ENCODE measurements at regions not wholly inside any gene's neighbourhood (a gene's known extent, or its start where the extent isn't known, plus 50 kb on each side); places are given as distances from the start of the nearest gene placed in this dataset.

DNA sequence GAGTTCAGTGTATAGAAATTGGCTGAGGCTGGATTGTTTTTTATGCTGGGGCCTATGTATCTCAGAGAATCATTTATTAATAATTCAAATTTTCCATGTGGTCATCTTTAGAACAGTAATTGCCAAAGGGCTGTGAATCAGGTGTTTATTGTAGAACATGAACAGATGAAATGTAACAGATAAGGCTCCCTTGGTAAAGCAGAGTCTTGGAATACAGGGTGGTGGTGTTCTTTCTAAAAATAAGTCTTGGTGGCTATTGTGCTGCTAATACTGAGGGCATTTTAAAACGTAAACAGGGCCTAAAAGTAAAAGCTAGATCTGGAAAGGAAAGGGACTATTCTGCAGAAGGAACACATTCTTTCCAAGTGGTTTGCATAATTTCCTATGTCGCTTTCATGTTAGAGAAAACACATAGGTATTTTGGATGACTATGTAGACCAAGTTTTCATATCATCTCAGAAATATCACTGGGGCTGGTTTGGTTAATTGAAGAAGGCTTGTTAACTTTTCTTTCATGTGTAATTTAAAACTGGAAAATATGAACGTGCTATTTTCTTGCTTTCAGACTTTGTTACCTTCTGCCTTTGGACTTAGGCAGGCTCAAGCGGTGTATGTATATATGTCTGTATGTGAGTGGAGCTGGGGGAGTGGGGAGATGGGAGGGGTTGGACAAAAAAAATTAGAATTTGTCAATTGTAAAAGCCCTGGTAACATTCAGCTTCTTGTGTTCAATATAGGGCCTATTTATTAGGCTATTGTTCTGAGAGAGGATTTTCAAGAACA is 119.9 kb upstream of the ANKRD55 start:
- H3K9me3 ChIP-seq (ENCODE audit: insufficient read depth, low read length), result no peaks in the 10 kb centered on the region
- no peaks in the 10 kb centered on the region for H3K4me1 ChIP-seq (ENCODE audit: insufficient read depth, insufficient read length)
- DNase-seq (ENCODE audit: low read depth, low spot score), result no peak
- no peak for TF ChIP-seq ZNF274 (IDR thresholded peaks at IDR 0.05; ENCODE audit: low read depth, low read length)
- no peak for TF ChIP-seq SUZ12 (IDR thresholded peaks at IDR 0.05; ENCODE audit: extremely low read depth, insufficient read depth, insufficient read length)
- TF ChIP-seq YY1 (IDR thresholded peaks at IDR 0.05; ENCODE audit: insufficient read depth, insufficient read length), result no peak
- no peaks in the 10 kb centered on the region for H3K36me3 ChIP-seq (ENCODE audit: insufficient read depth, insufficient read length, low read length)
- no peak overlapping the region for H3K9ac ChIP-seq (ENCODE audit: insufficient read length, low read depth)
- no peaks in the 10 kb centered on the region for H3K27me3 ChIP-seq (ENCODE audit: insufficient read depth, insufficient read length)
- H3K4me3 ChIP-seq (ENCODE audit: insufficient read length, low read depth), result no peak overlapping the region

DNA sequence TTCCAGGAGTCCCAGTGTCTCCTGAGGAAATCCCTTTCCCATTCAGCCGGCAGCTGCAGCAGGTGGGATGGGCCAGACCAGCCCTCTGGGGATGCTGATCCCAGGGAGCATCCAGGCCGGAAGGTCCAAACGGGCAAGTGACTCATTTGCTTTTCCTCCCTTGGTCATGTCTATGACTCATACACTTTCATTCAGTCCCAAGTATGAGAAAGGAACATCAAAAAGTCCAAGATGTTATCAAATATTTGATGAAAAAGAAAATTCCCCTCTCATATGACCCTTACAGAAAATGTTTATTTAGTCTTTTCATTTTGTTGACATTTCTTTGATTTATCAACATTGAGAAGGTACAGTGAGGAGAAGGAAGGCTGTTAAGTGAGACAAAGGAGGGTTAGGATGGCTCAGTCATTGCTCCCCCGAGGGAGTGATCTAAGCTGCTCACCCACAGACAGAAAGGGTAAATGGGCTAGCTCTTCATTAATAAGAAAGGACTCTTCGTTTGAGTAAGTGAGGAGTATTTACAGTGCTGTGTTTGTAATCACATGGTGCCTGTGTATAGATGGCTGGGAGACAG is 117.6 kb upstream of the ANKRD55 start:
- H3K36me3 ChIP-seq (ENCODE audit: insufficient read depth, insufficient read length, low read length), result no peaks in the 10 kb centered on the region
- no peaks in the 10 kb centered on the region for H3K4me1 ChIP-seq (ENCODE audit: insufficient read depth, insufficient read length)
- peaks cover 3% of the 10 kb centered on the region; the same call in 1 of the 2 replicates for H3K9me3 ChIP-seq (ENCODE audit: insufficient read depth, low read length)
- H3K4me3 ChIP-seq (ENCODE audit: insufficient read length, low read depth), result no peak overlapping the region
- H3K9ac ChIP-seq (ENCODE audit: insufficient read length, low read depth), result no peak overlapping the region
- TF ChIP-seq SUZ12 (IDR thresholded peaks at IDR 0.05; ENCODE audit: extremely low read depth, insufficient read depth, insufficient read length) (no peak), ZNF274 (IDR thresholded peaks at IDR 0.05; ENCODE audit: low read depth, low read length) (no peak), YY1 (IDR thresholded peaks at IDR 0.05; ENCODE audit: insufficient read depth, insufficient read length) (no peak)
- peak; percentile 16 for DNase-seq (ENCODE audit: low read depth, low spot score)
- H3K27me3 ChIP-seq (ENCODE audit: insufficient read depth, insufficient read length), result no peaks in the 10 kb centered on the region

DNA sequence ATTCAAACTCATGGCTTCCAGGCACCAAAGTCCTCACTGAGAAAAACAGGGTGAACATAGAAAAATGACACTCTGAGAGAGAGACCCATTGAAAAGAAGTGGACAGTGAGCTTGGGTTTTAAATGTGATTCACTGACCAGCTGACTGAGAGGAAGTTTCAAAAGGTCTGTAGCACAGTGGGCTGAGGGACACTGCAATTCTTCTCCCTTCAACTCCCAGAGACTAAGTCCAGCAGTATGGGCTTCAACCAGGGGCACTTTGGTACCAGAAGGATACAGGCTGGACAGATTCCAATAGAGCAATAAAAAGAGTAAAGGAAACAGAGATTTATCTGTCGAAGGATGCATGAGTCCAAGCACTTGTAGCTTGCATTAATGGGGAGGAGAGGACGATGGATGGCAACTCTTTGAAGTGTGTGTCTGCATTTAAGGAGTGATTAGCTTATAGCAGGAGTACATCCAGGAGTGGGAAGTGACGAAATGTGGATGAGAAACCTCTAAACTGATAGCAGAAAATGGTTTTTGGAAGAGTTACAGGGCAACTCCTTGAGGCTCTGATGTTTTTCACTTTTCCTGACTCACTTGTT is 117.0 kb upstream of the ANKRD55 start:
- Histone ChIP-seq H3K4me1 (ENCODE audit: insufficient read depth, insufficient read length) (no peaks in the 10 kb centered on the region), H3K4me3 (ENCODE audit: insufficient read length, low read depth) (no peak overlapping the region), H3K27me3 (ENCODE audit: insufficient read depth, insufficient read length) (no peaks in the 10 kb centered on the region), H3K9me3 (ENCODE audit: insufficient read depth, low read length) (peaks cover 3% of the 10 kb centered on the region; the same call in 1 of the 2 replicates), H3K36me3 (ENCODE audit: insufficient read depth, insufficient read length, low read length) (no peaks in the 10 kb centered on the region), H3K9ac (ENCODE audit: insufficient read length, low read depth) (no peak overlapping the region)
- TF ChIP-seq SUZ12 (IDR thresholded peaks at IDR 0.05; ENCODE audit: extremely low read depth, insufficient read depth, insufficient read length) (no peak), YY1 (IDR thresholded peaks at IDR 0.05; ENCODE audit: insufficient read depth, insufficient read length) (no peak), ZNF274 (IDR thresholded peaks at IDR 0.05; ENCODE audit: low read depth, low read length) (no peak)
- no peak for DNase-seq (ENCODE audit: low read depth, low spot score)

DNA sequence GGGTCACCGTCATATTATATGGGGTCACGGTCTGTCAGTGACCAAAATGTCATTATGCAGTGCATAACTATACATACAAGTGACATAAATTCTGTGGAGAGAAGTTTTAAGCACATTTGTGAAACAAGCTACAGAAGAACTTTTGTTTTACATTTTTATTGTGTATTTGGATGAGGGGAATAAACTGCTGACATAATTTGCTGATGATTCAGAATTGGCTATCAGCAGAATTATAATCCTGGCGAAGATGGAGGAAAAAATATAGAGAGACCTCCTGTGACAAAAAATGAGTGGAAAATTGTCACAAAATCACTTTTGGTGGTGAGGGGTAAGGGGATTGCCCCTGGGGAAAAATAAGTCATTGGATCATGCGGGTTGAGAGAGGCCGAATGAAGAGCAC is 116.3 kb upstream of the ANKRD55 start:
- Histone ChIP-seq H3K4me1 (ENCODE audit: insufficient read depth, insufficient read length) (no peaks in the 10 kb centered on the region), H3K9me3 (ENCODE audit: insufficient read depth, low read length) (peaks cover 3% of the 10 kb centered on the region; the same call in 1 of the 2 replicates)

DNA sequence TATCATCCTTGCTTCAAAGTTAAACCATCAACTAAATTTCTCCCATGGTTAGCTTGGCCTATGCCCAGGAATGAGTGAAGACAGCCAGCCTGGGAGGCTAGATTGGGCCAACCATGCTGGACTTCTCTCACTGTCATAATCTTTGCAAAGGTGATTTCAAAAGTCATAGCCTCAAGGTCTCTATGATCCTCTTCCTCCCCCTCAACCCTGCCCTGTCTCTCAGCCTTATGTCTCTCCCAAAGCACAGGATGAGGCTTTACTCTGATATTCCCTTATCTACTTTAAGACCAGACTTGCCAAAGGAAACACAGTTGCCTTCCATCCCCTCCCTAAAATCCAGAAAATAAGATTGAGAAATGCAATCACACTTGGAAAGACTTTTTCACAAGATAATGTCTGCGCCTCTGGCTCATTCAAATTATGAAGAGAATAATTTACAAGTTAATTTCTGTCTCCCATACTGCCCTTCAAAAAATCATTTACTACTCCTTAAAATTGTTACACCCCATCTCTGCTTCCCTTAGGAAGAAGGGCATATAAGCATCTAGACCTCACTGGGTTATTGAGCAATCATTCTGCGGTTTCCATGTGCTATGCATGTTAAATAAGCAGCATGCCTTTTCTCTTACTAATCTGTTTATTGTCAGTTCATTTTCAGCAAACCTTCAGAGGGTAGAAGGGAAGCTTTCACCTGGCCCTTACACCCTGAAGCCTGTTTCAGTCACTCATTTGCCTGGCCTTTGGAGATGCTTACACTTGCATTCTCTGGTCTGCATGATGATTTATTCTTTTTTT is 113.8 kb upstream of the ANKRD55 start:
- H3K27me3 ChIP-seq (ENCODE audit: insufficient read depth, insufficient read length), result no peaks in the 10 kb centered on the region
- TF ChIP-seq ZNF274 (IDR thresholded peaks at IDR 0.05; ENCODE audit: low read depth, low read length), result no peak
- TF ChIP-seq SUZ12 (IDR thresholded peaks at IDR 0.05; ENCODE audit: extremely low read depth, insufficient read depth, insufficient read length), result no peak
- TF ChIP-seq YY1 (IDR thresholded peaks at IDR 0.05; ENCODE audit: insufficient read depth, insufficient read length), result no peak
- H3K36me3 ChIP-seq (ENCODE audit: insufficient read depth, insufficient read length, low read length), result no peaks in the 10 kb centered on the region
- no peak overlapping the region for H3K4me3 ChIP-seq (ENCODE audit: insufficient read length, low read depth)
- no peaks in the 10 kb centered on the region for H3K4me1 ChIP-seq (ENCODE audit: insufficient read depth, insufficient read length)
- DNase-seq (ENCODE audit: low read depth, low spot score), result no peak
- peaks cover 3% of the 10 kb centered on the region; the same call in 1 of the 2 replicates for H3K9me3 ChIP-seq (ENCODE audit: insufficient read depth, low read length)
- H3K9ac ChIP-seq (ENCODE audit: insufficient read length, low read depth), result no peak overlapping the region

More for the DNA sequence above, 116.3 kb upstream of the ANKRD55 start:
- no peak for DNase-seq (ENCODE audit: low read depth, low spot score)
- no peak for TF ChIP-seq SUZ12 (IDR thresholded peaks at IDR 0.05; ENCODE audit: extremely low read depth, insufficient read depth, insufficient read length)
- TF ChIP-seq YY1 (IDR thresholded peaks at IDR 0.05; ENCODE audit: insufficient read depth, insufficient read length), result no peak
- TF ChIP-seq ZNF274 (IDR thresholded peaks at IDR 0.05; ENCODE audit: low read depth, low read length), result no peak
- Histone ChIP-seq H3K9ac (ENCODE audit: insufficient read length, low read depth) (no peak overlapping the region), H3K36me3 (ENCODE audit: insufficient read depth, insufficient read length, low read length) (no peaks in the 10 kb centered on the region), H3K4me3 (ENCODE audit: insufficient read length, low read depth) (no peak overlapping the region), H3K27me3 (ENCODE audit: insufficient read depth, insufficient read length) (no peaks in the 10 kb centered on the region)

DNA sequence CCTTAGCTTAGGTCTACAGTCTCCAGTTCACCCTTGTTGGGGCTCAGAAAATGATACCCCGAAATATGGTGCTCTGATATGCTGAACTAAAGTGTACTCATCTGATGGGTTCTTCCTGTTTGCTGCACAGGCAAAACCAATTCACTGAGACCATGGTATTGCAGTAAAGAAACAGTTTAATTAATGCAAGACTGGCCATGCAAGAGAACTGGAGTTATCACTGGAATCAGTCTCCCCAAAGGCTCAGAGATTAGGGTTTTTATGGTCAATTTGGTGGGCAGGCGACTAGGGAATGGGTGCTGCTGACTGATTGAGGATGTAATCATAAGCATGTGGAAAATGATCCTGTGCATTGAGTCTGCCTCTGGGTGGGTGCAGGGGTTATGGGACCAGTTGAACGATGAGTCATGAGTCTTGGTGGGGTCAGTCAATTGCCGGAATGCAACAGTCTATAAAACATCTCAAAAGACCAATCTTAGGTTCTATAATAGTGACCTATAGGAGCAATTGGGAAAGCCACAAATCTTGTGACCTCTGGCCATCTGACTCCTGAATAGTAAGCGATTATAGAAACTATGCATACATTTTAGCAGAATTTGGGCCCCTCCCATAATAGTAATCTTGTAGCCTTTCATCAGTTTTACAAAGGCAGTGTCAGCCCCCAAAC is 113.0 kb upstream of the ANKRD55 start:
- no peak for TF ChIP-seq YY1 (IDR thresholded peaks at IDR 0.05; ENCODE audit: insufficient read depth, insufficient read length)
- TF ChIP-seq ZNF274 (IDR thresholded peaks at IDR 0.05; ENCODE audit: low read depth, low read length), result no peak
- no peak for TF ChIP-seq SUZ12 (IDR thresholded peaks at IDR 0.05; ENCODE audit: extremely low read depth, insufficient read depth, insufficient read length)
- no peak for DNase-seq (ENCODE audit: low read depth, low spot score)
- Histone ChIP-seq H3K4me1 (ENCODE audit: insufficient read depth, insufficient read length) (no peaks in the 10 kb centered on the region), H3K27me3 (ENCODE audit: insufficient read depth, insufficient read length) (no peaks in the 10 kb centered on the region), H3K9ac (ENCODE audit: insufficient read length, low read depth) (no peak overlapping the region), H3K36me3 (ENCODE audit: insufficient read depth, insufficient read length, low read length) (no peaks in the 10 kb centered on the region), H3K4me3 (ENCODE audit: insufficient read length, low read depth) (no peak overlapping the region), H3K9me3 (ENCODE audit: insufficient read depth, low read length) (peaks cover 3% of the 10 kb centered on the region; the same call in 1 of the 2 replicates)

All from NT2/D1 (cell line).